Activated CD8-positive, alpha-beta T cell treated with anti-CD3 and anti-CD28 coated beads for 36 hours (primary cell): ENCODE measurements at regions not wholly inside any gene's neighbourhood (a gene's known extent, or its start where the extent isn't known, plus 50 kb on each side); places are given as distances from the start of the nearest gene placed in this dataset.

Experiments used
- ATAC-seq: fragments of 200-7000 bp; cut with Tn5 transposase; one replicate; pipeline ENCODE4 v1.10.0; 2021; ENCODE audit warnings: mild to moderate bottlenecking, moderate library complexity
- CTCF ChIA-PET: fragments of 350-600 bp; sonication (Branson Sonifier 250); formaldehyde crosslinking; loops from one replicate; lab custom pipeline; 2021; ENCODE audit warnings: antibody characterized with exemption; lab: Charles Lee
- POLR2A ChIA-PET: fragments of 350-600 bp; sonication (Branson Sonifier 250); formaldehyde crosslinking; loops from one replicate; lab custom pipeline; 2021; ENCODE audit warnings: antibody characterized with exemption; lab: Charles Lee
- DNase-seq: peaks from one replicate; pipeline ENCODE4 v3.0.0-alpha.2; 2020
- H3K27ac Mint-ChIP-seq: one replicate; pipeline ENCODE4 v1.8.0; 2021; ENCODE audit warnings: mild to moderate bottlenecking, mixed read lengths
- H3K27me3 Mint-ChIP-seq: one replicate; pipeline ENCODE4 v1.8.0; 2021; ENCODE audit warnings: mixed read lengths
- H3K36me3 Mint-ChIP-seq: one replicate; pipeline ENCODE4 v1.8.0; 2021; ENCODE audit warnings: low read depth, mixed read lengths
- H3K4me1 Mint-ChIP-seq: one replicate; pipeline ENCODE4 v1.8.0; 2021; ENCODE audit warnings: low read depth, mixed read lengths
- H3K4me3 Mint-ChIP-seq: one replicate; pipeline ENCODE4 v1.8.0; 2021; ENCODE audit warnings: mild to moderate bottlenecking, moderate library complexity, mixed read lengths
- H3K9me3 Mint-ChIP-seq: one replicate; pipeline ENCODE4 v1.8.0; 2021; ENCODE audit warnings: mixed read lengths
- intact Hi-C: fragments of 100-400 bp; cut with micrococcal nuclease; formaldehyde crosslinking; loops from one replicate; pipeline ENCODE4 v1.10.0; 2022
- TF ChIP-seq, protein P1 (sequence below): fragments of 200-600 bp; IDR thresholded peaks from one replicate; pipeline ENCODE4 v1.8.0; 2022; ENCODE audit warnings: antibody characterized with exemption, mild to moderate bottlenecking

DNA sequence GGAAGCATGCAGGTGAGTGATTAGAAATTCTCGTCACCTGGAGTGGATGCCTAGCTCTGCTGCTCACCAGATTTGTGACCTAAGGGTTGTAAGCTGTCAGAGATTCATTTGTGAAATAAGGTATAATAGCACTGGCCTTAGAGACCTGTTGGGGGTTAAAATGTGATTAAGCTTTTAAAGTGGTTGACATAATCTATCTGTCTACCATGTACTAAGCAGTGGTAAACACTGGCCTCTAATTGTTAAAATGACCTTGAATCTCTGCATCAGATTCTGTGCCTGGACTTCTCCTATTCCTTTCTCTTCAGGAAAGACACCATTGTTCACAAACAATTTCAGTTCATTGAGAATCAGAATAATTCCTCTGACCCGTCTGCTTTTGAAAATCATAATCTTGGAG, 536.2 kb downstream of the CBLN4 start:
- TF ChIP-seq, protein P1, sequence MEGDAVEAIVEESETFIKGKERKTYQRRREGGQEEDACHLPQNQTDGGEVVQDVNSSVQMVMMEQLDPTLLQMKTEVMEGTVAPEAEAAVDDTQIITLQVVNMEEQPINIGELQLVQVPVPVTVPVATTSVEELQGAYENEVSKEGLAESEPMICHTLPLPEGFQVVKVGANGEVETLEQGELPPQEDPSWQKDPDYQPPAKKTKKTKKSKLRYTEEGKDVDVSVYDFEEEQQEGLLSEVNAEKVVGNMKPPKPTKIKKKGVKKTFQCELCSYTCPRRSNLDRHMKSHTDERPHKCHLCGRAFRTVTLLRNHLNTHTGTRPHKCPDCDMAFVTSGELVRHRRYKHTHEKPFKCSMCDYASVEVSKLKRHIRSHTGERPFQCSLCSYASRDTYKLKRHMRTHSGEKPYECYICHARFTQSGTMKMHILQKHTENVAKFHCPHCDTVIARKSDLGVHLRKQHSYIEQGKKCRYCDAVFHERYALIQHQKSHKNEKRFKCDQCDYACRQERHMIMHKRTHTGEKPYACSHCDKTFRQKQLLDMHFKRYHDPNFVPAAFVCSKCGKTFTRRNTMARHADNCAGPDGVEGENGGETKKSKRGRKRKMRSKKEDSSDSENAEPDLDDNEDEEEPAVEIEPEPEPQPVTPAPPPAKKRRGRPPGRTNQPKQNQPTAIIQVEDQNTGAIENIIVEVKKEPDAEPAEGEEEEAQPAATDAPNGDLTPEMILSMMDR, result no peak
- Mint-ChIP-seq H3K36me3 (no peaks in the 10 kb centered on the region), H3K27me3 (no peaks in the 10 kb centered on the region), H3K4me3 (no peak overlapping the region), H3K9me3 (peaks cover 2% of the 10 kb centered on the region), H3K27ac (no peak overlapping the region), H3K4me1 (no peaks in the 10 kb centered on the region)
- ChIA-PET POLR2A (no interaction called here), CTCF (no interaction called here)
- ATAC-seq, result no peak
- intact Hi-C loops, result no loop called here
- no peak for DNase-seq

DNA sequence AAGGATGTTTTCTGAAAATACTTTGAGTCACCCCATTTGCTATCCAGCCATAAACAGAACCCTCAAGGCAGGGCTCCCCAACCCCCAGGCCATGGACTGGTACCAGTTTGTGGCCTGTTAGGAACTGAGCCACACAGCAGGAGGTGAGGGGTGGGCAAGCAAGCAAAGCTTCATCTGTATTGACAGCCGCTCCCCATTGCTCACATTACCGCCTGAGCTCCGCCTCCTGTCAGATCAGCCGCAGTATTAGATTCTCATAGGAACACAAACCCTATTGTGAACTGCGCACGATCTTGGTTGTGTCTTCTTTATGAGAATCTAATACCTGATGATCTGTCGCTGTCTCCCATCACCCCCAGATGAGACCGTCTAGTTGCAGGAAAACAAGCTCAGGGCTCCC, 543.8 kb downstream of the CBLN4 start:
- H3K27ac Mint-ChIP-seq, result no peak overlapping the region
- POLR2A ChIA-PET, result no interaction called here
- no peak for ATAC-seq
- peaks cover 2% of the 10 kb centered on the region for H3K9me3 Mint-ChIP-seq
- CTCF ChIA-PET, result no interaction called here
- intact Hi-C loops, result no loop called here
- H3K27me3 Mint-ChIP-seq, result no peaks in the 10 kb centered on the region
- H3K4me3 Mint-ChIP-seq, result no peak overlapping the region
- H3K36me3 Mint-ChIP-seq, result no peaks in the 10 kb centered on the region
- no peak for DNase-seq
- no peaks in the 10 kb centered on the region for H3K4me1 Mint-ChIP-seq
- TF ChIP-seq, protein P1, result no peak

DNA sequence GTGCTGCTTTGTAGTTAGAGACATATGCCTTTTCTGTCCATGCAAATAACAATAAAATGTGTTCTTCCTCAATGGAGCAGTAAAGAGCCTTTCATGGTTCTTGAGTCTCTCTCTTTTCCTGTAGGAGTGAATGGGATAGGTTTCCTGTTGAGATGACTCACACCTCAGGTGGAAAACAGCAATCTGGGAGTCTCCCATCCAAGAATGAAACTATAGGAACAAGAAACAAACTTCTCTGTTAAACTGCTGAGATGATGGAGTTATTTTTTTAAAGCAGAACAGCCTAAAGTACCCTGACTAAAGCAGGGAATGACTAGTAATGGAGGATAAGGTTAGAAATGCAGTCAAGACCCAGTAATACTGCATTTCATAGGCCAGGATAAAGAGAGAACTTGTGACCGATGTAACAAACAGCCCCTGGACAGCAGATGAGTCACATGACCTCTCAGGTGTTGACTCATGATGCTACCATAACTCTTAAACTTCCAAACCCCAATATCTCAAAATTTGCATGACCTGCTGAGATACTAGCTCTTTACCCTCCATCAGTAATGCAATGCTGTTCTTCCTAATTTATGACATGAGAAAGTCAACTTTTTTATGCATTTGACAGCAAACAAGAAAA, 548.9 kb downstream of the CBLN4 start:
- no peaks in the 10 kb centered on the region for H3K9me3 Mint-ChIP-seq
- no peaks in the 10 kb centered on the region for H3K36me3 Mint-ChIP-seq
- H3K4me1 Mint-ChIP-seq, result no peaks in the 10 kb centered on the region
- TF ChIP-seq, protein P1, result no peak
- no peak overlapping the region for H3K4me3 Mint-ChIP-seq
- no peaks in the 10 kb centered on the region for H3K27me3 Mint-ChIP-seq
- DNase-seq (no peak), ATAC-seq (no peak)
- ChIA-PET CTCF (no interaction called here), POLR2A (no interaction called here)
- intact Hi-C loops, result no loop called here
- H3K27ac Mint-ChIP-seq, result no peak overlapping the region

DNA sequence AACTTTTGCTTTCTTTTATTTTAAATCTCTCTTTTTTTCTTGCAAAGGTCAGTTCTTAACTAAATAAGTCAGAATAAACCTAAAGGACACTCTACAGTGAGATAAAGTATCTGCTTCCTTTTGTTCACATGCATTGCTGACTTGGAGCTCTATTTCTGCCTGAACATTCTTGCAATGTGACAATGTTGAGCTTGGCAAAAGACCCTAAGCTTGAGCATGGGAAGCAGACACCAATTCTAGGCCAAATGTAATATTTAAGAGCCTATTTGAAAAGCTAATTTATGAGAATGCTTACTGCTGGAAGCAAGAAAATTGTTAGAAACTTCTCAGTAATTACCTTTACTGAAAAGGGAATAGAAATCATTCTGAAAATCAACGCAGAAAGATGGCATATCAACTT, 556.2 kb downstream of the CBLN4 start:
- Mint-ChIP-seq H3K27ac (no peak overlapping the region), H3K36me3 (no peaks in the 10 kb centered on the region), H3K9me3 (peaks cover 3% of the 10 kb centered on the region), H3K4me1 (no peaks in the 10 kb centered on the region), H3K27me3 (no peaks in the 10 kb centered on the region), H3K4me3 (no peak overlapping the region)
- CTCF ChIA-PET, result no interaction called here
- intact Hi-C loops, result no loop called here
- POLR2A ChIA-PET, result no interaction called here
- TF ChIP-seq, protein P1, result no peak
- no peak for DNase-seq
- no peak for ATAC-seq

DNA sequence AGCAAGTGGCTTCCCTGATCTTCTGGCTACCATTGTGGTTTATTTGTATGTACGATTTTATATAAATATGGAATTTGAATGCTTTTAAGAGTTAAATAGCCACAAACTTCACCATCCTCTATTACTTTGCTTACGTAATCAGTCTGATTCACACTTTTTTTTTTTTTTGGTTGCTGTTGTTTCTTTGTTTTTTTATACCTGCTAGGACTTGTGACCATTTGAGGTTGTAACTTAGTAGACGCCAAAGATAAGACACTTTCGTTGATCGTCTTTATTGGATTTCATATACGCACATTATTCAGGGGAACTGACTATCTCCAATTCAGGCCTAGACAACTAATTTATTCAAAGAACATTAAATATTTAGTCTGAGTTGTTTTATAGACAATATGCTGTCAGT, 559.0 kb downstream of the CBLN4 start:
- intact Hi-C loops, result no loop called here
- H3K27ac Mint-ChIP-seq, result no peak overlapping the region
- no peaks in the 10 kb centered on the region for H3K27me3 Mint-ChIP-seq
- TF ChIP-seq, protein P1, result no peak
- H3K9me3 Mint-ChIP-seq, result peaks cover 3% of the 10 kb centered on the region
- H3K4me1 Mint-ChIP-seq, result no peaks in the 10 kb centered on the region
- no peak for ATAC-seq
- no peak for DNase-seq
- H3K4me3 Mint-ChIP-seq, result no peak overlapping the region
- H3K36me3 Mint-ChIP-seq, result no peaks in the 10 kb centered on the region
- POLR2A ChIA-PET, result no interaction called here
- CTCF ChIA-PET, result no interaction called here
